Fibroblast of lung (primary cell): ENCODE measurements at regions not wholly inside any gene's neighbourhood (a gene's known extent, or its start where the extent isn't known, plus 50 kb on each side); places are given as distances from the start of the nearest gene placed in this dataset.
A peak's percentile ranks its signal among the peaks of the same experiment; 100 is the strongest.

Experiments
- DNase-seq, 2 donors: peaks; one replicate each; pipeline versions ENCODE4 v3.0.0 to v3.0.0-alpha.2; 2010; ENCODE audit warnings: low read depth in 2 of 2
- H2AFZ ChIP-seq: 2 replicates; pipeline ENCODE4 v1.5.1; 2012; ENCODE audit warnings: low read length, control low read depth, inconsistent platforms
- H3K27ac ChIP-seq: 2 replicates; pipeline ENCODE4 v1.5.1; 2011; ENCODE audit warnings: low read length, control low read depth; ENCODE audit not compliant: insufficient read depth
- H3K27me3 ChIP-seq: 2 replicates; pipeline ENCODE4 v1.5.1; 2011; ENCODE audit warnings: mild to moderate bottlenecking, low read length; ENCODE audit not compliant: control insufficient read depth, insufficient read depth
- H3K36me3 ChIP-seq: 2 replicates; pipeline ENCODE4 v1.5.1; 2011; ENCODE audit warnings: low read length; ENCODE audit not compliant: control insufficient read depth, insufficient read depth
- H3K4me1 ChIP-seq: 2 replicates; pipeline ENCODE4 v1.5.1; 2011; ENCODE audit warnings: low read length; ENCODE audit not compliant: control insufficient read depth, insufficient read depth; ENCODE audit errors: extremely low read depth
- H3K4me2 ChIP-seq: 2 replicates; pipeline ENCODE4 v1.5.1; 2011; ENCODE audit warnings: low read length, control low read depth; ENCODE audit not compliant: insufficient read depth; ENCODE audit errors: extremely low read depth
- H3K4me3 ChIP-seq, 4 experiments: fragments of 200-600 bp in 1 of 4; sonication (generic) in 1 of 4; replicated peaks in 1 of 4; 2 replicates each; pipeline ENCODE4 v1.5.1; 2011 to 2016; ENCODE audit warnings: low read length in 4 of 4, low read depth in 3 of 4, mild to moderate bottlenecking in 3 of 4, control low read depth in 2 of 4, inconsistent platforms in 1 of 4, mixed read lengths in 1 of 4; ENCODE audit not compliant: insufficient read depth in 1 of 4; ENCODE audit errors: control extremely low read depth in 1 of 4
- H3K79me2 ChIP-seq: 2 replicates; pipeline ENCODE4 v1.5.1; 2012; ENCODE audit warnings: mild to moderate bottlenecking, low read length, inconsistent platforms; ENCODE audit not compliant: control insufficient read depth, insufficient read depth
- H3K9ac ChIP-seq: 2 replicates; pipeline ENCODE4 v1.5.1; 2011; ENCODE audit warnings: mild to moderate bottlenecking, low read length, control low read depth; ENCODE audit not compliant: insufficient read depth
- H3K9me3 ChIP-seq: 2 replicates; pipeline ENCODE4 v1.5.1; 2012; ENCODE audit warnings: low read depth, low read length; ENCODE audit not compliant: control insufficient read depth, insufficient read depth
- H4K20me1 ChIP-seq: 2 replicates; pipeline ENCODE4 v1.5.1; 2011; ENCODE audit warnings: low read length; ENCODE audit not compliant: control insufficient read depth, insufficient read depth; ENCODE audit errors: extremely low read depth
- EZH2 ChIP-seq: IDR thresholded peaks from 2 replicates; pipeline ENCODE4 v1.5.1; 2012; ENCODE audit warnings: low read length, control low read depth, mild to moderate bottlenecking; ENCODE audit errors: missing control alignments
- TF ChIP-seq, protein P1 (sequence below), 2 donors: IDR thresholded peaks in 1 of 2; conservative IDR thresholded peaks in 1 of 2; 1 replicate in 1 of 2; 2 replicates in 1 of 2; pipeline ENCODE4 v1.5.1; 2011 to 2012; ENCODE audit warnings: low read length in 2 of 2, control low read depth in 1 of 2, inconsistent platforms in 1 of 2, low read depth in 1 of 2, mild to moderate bottlenecking in 1 of 2

DNA sequence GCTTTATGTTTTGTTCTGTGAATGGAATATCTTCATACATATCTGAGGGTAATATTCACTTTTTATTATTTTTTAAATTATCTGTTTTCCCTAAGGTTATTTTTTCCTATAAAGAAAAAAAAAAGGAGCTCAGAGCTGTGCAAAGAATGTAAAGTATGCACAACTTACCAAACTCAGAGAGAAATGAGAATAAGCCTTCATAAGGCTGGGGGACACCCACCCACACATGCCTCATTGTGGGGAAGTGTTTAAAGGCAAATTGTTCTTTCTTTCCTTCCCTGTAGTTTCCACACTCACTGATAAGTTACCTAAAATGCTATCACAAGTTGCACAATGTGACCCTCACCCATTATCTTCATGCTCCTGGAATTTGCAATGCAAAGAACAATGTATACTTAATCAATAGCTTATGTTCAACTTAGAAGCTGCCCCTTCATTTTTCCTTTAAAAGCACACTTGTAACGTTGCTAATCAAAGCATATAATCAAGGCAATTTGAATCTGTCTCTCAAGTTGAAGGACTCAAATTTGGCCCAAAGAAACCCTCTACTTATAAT lies 108.1 kb downstream of the GNAT3 start:
- Histone ChIP-seq H3K4me2 (no peak overlapping the region), H2AFZ (no peak overlapping the region), H3K27me3 (no peaks in the 10 kb centered on the region), H3K27ac (no peak overlapping the region), H3K36me3 (no peaks in the 10 kb centered on the region), H3K9me3 (no peaks in the 10 kb centered on the region), H3K4me3 (no peak overlapping the region), H3K79me2 (no peaks in the 10 kb centered on the region), H3K9ac (no peak overlapping the region), H4K20me1 (no peaks in the 10 kb centered on the region), H3K4me1 (no peaks in the 10 kb centered on the region)
- no peak for TF ChIP-seq EZH2
- TF ChIP-seq, protein P1, sequence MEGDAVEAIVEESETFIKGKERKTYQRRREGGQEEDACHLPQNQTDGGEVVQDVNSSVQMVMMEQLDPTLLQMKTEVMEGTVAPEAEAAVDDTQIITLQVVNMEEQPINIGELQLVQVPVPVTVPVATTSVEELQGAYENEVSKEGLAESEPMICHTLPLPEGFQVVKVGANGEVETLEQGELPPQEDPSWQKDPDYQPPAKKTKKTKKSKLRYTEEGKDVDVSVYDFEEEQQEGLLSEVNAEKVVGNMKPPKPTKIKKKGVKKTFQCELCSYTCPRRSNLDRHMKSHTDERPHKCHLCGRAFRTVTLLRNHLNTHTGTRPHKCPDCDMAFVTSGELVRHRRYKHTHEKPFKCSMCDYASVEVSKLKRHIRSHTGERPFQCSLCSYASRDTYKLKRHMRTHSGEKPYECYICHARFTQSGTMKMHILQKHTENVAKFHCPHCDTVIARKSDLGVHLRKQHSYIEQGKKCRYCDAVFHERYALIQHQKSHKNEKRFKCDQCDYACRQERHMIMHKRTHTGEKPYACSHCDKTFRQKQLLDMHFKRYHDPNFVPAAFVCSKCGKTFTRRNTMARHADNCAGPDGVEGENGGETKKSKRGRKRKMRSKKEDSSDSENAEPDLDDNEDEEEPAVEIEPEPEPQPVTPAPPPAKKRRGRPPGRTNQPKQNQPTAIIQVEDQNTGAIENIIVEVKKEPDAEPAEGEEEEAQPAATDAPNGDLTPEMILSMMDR (conservative IDR thresholded peaks at IDR 0.05 in 1 of 2, IDR thresholded peaks at IDR 0.05 in 1 of 2; ENCODE audit: low read depth in 1 of 2, low read length in 2 of 2): no peak
- DNase-seq: peak in 1 of 2 donors; percentile 60

DNA sequence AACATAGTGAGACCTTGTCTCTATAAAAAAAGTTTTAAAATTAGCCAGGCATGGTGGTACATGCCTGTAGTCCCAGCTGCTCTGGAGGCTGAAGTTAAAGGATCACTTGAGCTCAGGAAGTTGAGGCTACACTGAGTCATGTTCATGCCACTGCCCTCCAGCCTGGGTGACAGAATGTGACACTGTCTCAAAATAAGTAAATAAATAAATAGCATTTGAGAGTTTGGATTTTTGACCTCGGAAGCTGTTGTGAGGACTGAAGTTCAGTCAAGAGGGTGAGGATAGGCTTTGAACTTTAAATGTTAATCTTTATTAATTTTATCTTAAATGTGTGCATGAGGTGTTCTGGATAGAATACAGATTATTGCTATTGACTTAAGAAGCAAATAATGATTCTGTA lies 110.2 kb downstream of the GNAT3 start:
- no peak for DNase-seq
- Histone ChIP-seq H3K36me3 (no peaks in the 10 kb centered on the region), H3K79me2 (no peaks in the 10 kb centered on the region), H3K9ac (no peak overlapping the region), H3K27ac (no peak overlapping the region), H2AFZ (no peak overlapping the region), H4K20me1 (no peaks in the 10 kb centered on the region), H3K4me1 (no peaks in the 10 kb centered on the region), H3K27me3 (no peaks in the 10 kb centered on the region), H3K4me3 (no peak overlapping the region), H3K9me3 (no peaks in the 10 kb centered on the region), H3K4me2 (no peak overlapping the region)
- TF ChIP-seq, protein P1 (conservative IDR thresholded peaks at IDR 0.05 in 1 of 2, IDR thresholded peaks at IDR 0.05 in 1 of 2; ENCODE audit: low read depth in 1 of 2, low read length in 2 of 2): no peak
- no peak for TF ChIP-seq EZH2

DNA sequence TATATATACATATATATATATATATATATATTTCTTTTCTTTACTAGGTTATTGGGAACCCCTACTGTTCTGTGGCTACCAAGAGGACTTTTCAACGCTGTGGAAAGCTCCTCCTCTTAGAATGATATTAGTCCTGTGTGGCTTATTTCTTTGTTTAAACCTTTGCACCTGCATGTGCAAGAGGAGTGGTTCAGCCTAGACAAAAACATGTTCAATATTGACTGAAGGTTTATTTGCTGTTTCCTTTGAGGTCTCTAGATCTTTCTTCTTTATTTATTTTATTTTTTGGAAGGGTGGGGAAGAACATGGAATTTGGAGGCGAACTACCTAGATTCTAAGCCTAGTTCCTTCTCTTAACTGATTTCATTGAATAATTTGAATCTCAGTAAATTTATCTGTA lies 118.1 kb downstream of the GNAT3 start:
- H3K36me3 ChIP-seq: no peaks in the 10 kb centered on the region
- no peaks in the 10 kb centered on the region for H3K79me2 ChIP-seq
- H3K4me1 ChIP-seq: no peaks in the 10 kb centered on the region
- no peak for DNase-seq
- no peak for TF ChIP-seq EZH2
- TF ChIP-seq, protein P1 (conservative IDR thresholded peaks at IDR 0.05 in 1 of 2, IDR thresholded peaks at IDR 0.05 in 1 of 2; ENCODE audit: low read depth in 1 of 2, low read length in 2 of 2): no peak
- no peak overlapping the region for H3K27ac ChIP-seq
- H3K4me3 ChIP-seq: no peak overlapping the region
- H3K9me3 ChIP-seq: no peaks in the 10 kb centered on the region
- no peak overlapping the region for H3K4me2 ChIP-seq
- no peak overlapping the region for H3K9ac ChIP-seq
- no peaks in the 10 kb centered on the region for H4K20me1 ChIP-seq
- H3K27me3 ChIP-seq: no peaks in the 10 kb centered on the region
- no peak overlapping the region for H2AFZ ChIP-seq
